Neuron (in vitro differentiated cells): ENCODE measurements at regions not wholly inside any gene's neighbourhood (a gene's known extent, or its start where the extent isn't known, plus 50 kb on each side); places are given as distances from the start of the nearest gene placed in this dataset.

Source experiments
- H2AFZ ChIP-seq: one replicate; pipeline ENCODE4 v1.6.1; 2013; ENCODE audit warnings: low read depth, mild to moderate bottlenecking, inconsistent platforms, low read length, moderate library complexity
- H3K27me3 ChIP-seq: one replicate; pipeline ENCODE4 v1.6.1; 2013; ENCODE audit warnings: low read length; ENCODE audit not compliant: insufficient read depth
- H3K36me3 ChIP-seq: one replicate; pipeline ENCODE4 v1.6.1; 2013; ENCODE audit warnings: low read length; ENCODE audit not compliant: insufficient read depth
- H3K4me1 ChIP-seq: one replicate; pipeline ENCODE4 v1.6.1; 2013; ENCODE audit warnings: low read length; ENCODE audit not compliant: insufficient read depth
- H3K4me3 ChIP-seq: 2 replicates; pipeline ENCODE4 v1.5.1; 2013; ENCODE audit warnings: mild to moderate bottlenecking, low read length, moderate library complexity
- H3K9me3 ChIP-seq: one replicate; pipeline ENCODE4 v1.6.1; 2013; ENCODE audit warnings: low read length

DNA sequence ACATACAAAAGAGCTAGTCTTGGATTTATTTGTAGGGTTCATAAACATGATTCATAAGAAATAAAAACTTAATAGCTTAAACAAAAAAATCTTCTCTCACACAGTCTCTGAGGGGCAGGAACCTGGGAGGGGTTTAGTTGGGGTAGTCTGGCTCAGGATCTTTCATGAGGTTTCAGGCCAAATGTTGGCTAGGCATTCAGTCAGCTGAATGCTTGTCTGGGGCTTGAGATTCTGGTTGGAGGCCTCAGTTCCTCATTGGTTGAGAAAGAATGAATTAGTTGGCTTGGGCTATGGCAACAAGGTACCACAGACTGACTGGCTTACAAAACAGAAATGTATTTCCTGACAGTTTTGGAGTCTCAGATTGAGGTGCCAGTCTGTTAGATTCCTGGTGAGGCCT, 74.3 kb downstream of the ANKRD7 start:
- no peaks in the 10 kb centered on the region for H3K27me3 ChIP-seq
- H2AFZ ChIP-seq = no peak overlapping the region
- H3K4me1 ChIP-seq = no peaks in the 10 kb centered on the region
- H3K4me3 ChIP-seq = no peak overlapping the region
- no peaks in the 10 kb centered on the region for H3K9me3 ChIP-seq
- no peaks in the 10 kb centered on the region for H3K36me3 ChIP-seq

DNA sequence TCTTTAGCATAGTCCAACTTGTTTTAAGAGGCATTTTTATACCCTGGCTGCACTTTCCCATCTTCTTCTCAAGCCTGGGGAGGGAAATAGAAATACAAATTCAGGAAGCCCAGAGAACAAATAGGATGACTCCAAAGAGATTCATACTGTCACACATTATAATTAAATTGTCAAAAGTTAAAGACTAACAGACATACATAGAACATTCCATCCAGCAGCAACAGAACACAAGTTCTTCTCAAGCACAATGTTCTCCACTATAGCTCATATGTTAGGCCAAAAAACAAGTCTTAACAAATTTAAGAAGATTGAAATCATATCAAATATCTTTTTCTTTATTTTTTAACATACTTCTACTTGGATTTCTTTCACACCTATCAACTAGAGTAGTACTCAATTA, 75.7 kb downstream of the ANKRD7 start:
- no peaks in the 10 kb centered on the region for H3K36me3 ChIP-seq
- no peaks in the 10 kb centered on the region for H3K9me3 ChIP-seq
- no peaks in the 10 kb centered on the region for H3K27me3 ChIP-seq
- no peak overlapping the region for H2AFZ ChIP-seq
- no peaks in the 10 kb centered on the region for H3K4me1 ChIP-seq
- no peak overlapping the region for H3K4me3 ChIP-seq

DNA sequence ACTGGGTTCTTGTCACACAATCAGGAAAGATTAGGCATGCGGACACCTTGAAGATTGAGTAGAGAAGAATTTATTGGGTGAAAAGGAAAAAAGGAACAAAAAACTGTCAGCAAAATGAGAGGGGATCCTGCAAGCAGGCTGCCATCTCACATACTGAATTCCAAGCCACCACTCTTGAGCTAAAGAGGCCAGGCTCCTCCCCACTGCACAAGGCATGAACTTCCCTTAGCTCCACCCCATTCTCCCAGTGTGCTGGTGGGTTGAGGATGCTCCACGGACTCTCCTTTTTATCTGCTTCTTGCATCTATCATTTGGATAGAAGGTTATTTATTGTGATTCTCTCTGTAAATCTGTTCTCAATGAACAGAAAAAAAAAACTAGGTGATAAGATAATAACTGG, 79.6 kb downstream of the ANKRD7 start:
- H2AFZ ChIP-seq = no peak overlapping the region
- H3K36me3 ChIP-seq = no peaks in the 10 kb centered on the region
- H3K4me1 ChIP-seq = no peaks in the 10 kb centered on the region
- H3K27me3 ChIP-seq = no peaks in the 10 kb centered on the region
- H3K9me3 ChIP-seq = no peaks in the 10 kb centered on the region
- no peak overlapping the region for H3K4me3 ChIP-seq

DNA sequence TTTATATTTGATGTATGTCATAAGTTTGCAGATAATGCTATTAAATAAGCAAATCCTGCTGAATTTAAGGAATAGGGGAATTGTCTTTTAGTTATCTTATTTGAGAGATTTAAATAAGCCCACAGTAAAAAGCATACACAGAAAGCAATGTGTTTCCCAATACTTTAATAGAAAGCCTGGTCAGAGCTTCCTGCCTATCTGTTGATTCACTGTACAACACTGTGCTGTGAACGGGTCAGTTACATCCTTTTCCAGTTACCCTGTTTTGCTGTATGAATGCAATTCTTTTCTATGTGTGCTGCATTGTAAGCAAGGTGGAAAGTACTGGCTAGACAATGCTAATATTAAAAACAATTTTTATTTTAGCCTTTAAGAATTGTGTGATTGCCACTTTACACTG, 81.2 kb downstream of the ANKRD7 start:
- H3K36me3 ChIP-seq = no peaks in the 10 kb centered on the region
- H3K4me3 ChIP-seq = no peak overlapping the region
- H3K27me3 ChIP-seq = no peaks in the 10 kb centered on the region
- no peaks in the 10 kb centered on the region for H3K9me3 ChIP-seq
- no peak overlapping the region for H2AFZ ChIP-seq
- no peaks in the 10 kb centered on the region for H3K4me1 ChIP-seq

DNA sequence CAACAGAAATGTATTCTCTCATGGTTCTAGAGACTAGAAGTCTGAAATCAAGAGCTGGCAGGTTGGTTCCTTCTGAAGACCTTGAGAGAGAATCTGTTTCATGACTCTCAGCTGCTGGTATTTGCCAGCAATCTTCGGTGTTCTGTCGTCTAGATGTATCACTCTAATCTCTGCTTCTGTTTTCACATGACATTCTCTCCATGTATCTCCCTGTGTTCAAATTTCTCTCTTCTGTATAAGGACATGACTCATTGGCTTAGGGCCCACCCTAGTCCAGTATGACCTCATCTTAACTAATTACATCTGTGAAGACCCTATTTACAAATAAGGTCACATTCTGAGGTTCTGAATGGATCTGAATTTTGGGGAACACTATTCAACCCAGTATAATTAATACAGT, 82.3 kb downstream of the ANKRD7 start:
- H3K4me3 ChIP-seq = no peak overlapping the region
- no peaks in the 10 kb centered on the region for H3K36me3 ChIP-seq
- H3K9me3 ChIP-seq = no peaks in the 10 kb centered on the region
- H3K4me1 ChIP-seq = no peaks in the 10 kb centered on the region
- H2AFZ ChIP-seq = no peak overlapping the region
- H3K27me3 ChIP-seq = no peaks in the 10 kb centered on the region

DNA sequence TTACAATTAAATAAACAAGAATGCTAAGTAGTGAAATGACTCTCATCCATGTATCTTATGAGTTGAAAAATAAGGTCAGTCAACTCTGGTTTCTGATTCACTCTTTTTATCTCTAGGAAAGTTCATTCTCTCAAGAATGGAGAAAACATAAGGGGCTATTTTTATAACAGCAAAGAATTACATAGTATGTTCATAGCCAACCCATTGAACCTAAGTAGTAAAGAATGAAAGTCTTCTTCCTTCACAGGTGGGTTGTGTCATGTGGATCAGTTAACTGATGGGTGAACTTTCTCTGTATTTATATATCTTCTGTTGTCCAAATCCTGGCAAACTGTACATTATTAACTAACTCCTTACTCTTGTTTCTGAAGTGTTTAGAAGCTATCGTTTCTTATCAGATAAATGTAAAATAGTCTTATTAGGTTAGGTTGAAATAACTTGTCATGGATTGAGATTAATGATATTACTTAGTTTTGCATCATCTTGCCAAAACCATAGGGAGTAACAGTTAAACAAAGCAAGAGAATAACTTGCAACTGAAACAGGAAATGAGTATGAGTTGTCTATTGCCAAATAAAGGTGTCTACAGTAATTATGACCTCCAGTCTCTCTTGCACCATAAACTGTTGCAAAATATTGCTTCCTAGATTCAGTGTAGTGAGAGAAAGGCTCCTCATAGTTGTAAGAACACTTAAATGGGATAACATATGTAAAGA, 86.8 kb downstream of the ANKRD7 start:
- H2AFZ ChIP-seq = no peak overlapping the region
- no peak overlapping the region for H3K4me3 ChIP-seq
- H3K4me1 ChIP-seq = no peaks in the 10 kb centered on the region
- no peaks in the 10 kb centered on the region for H3K36me3 ChIP-seq
- no peaks in the 10 kb centered on the region for H3K27me3 ChIP-seq
- H3K9me3 ChIP-seq = no peaks in the 10 kb centered on the region

DNA sequence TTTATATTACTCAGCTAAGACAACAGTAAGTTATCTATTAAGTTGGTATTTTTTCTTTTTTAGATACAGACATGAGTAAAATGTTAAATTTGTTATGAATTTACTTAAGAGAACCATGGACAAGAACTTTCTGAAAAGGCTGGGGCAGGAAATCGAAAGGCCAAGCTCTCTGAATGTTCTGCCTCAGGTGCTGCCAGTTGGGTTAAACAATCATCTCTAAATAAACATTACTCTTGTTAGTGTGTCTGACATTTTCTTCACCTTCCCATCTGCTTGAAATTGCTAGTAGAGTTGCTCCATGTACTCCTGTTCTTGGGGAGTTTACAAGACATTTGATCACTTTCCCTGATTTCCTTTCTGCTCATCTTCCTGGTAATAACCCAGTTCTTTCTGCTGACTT, 87.5 kb downstream of the ANKRD7 start:
- Histone ChIP-seq H3K4me3 (no peak overlapping the region), H3K36me3 (no peaks in the 10 kb centered on the region), H2AFZ (no peak overlapping the region), H3K9me3 (no peaks in the 10 kb centered on the region), H3K27me3 (no peaks in the 10 kb centered on the region), H3K4me1 (no peaks in the 10 kb centered on the region)

DNA sequence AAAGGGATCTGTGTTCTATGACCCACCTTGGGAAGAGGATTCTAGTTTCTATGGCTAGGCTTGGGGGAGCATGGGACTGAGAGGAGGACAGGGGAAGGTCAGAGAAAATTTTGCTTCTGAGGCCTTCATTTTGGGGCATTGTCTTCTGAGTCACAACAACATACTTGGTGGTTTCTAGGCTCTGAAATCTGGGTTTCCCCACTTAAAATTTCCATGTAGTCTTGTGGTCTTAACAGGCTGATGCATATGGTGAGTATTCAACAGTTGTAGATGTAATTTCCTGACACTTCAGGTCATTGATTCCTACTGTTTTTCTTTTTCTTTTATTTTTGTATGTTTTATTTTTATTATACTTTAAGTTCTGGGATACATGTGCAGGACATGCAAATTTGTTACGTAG, 88.5 kb downstream of the ANKRD7 start:
- Histone ChIP-seq H3K9me3 (no peaks in the 10 kb centered on the region), H2AFZ (no peak overlapping the region), H3K4me3 (no peak overlapping the region), H3K27me3 (no peaks in the 10 kb centered on the region), H3K36me3 (no peaks in the 10 kb centered on the region), H3K4me1 (no peaks in the 10 kb centered on the region)

DNA sequence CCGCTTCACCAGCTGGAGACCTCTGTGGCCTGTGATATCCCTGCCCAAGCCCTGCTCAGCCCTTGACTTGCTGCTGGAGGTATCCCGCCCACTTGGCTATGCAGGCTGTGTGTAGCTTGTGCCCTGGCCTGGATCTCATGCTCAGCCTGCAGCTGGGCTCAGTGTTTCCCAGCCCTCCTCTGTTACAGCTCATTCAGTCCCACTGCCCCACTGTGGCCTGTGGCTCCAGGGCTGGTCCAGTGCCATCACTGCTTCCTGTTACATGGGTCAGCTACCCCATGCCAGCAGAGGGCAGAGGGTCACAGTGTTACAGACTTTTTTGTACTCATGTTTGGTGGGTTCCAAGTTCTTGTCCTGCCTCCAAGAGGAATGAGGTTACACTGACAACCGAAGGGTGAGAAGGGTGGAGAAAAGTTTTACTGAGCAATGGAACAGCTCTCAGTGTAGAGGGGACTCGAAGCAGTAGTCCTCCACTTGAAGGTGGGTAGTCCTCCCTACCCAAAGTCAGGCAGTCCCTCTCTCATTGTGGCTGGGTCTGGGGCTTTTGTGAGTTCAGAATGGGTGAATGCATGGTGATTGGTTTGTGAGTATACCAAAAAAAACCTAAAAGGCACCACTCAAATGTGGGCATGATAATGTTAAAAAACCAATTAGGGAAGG, 100.4 kb downstream of the ANKRD7 start:
- Histone ChIP-seq H2AFZ (no peak overlapping the region), H3K36me3 (no peaks in the 10 kb centered on the region), H3K4me1 (no peaks in the 10 kb centered on the region), H3K27me3 (no peaks in the 10 kb centered on the region), H3K9me3 (no peaks in the 10 kb centered on the region), H3K4me3 (no peak overlapping the region)

DNA sequence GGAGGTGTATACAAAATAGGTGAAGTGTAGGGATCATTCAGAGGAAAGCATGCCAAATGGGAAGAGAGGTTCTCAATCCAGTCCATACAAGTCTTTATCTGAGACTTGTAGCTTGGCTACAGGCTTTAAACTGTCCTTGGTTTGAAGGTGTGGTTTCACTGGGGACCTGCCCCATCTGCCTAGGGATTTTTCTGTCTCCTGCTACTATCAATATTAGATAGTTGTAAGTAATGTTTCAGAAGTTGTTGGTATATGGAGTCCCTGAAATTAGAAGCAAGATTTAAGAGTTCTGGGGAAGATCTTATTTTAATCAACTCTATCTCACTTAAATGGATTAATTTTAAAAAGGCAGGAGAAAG, 100.9 kb downstream of the ANKRD7 start:
- Histone ChIP-seq H3K4me1 (no peaks in the 10 kb centered on the region), H3K4me3 (no peak overlapping the region), H2AFZ (no peak overlapping the region), H3K36me3 (no peaks in the 10 kb centered on the region), H3K9me3 (no peaks in the 10 kb centered on the region), H3K27me3 (no peaks in the 10 kb centered on the region)

DNA sequence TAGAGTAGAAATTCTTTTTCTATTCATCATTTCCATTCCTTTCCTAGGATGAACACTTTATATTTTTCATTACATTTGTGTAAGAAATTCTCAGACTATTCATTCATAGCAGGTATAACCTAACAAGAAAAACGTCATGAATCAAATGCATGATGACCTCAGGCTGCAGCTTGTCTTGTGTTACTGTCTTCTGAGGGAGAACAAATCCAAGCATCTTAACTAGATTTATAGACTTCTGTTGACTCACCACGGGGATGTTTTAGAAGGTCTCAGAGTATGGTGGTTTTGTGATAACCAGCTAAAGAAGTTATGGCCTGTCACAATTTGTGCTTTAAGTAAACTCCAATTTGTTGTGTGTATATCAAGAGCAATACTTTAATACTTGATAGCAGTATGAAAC, 102.7 kb downstream of the ANKRD7 start:
- Histone ChIP-seq H3K27me3 (no peaks in the 10 kb centered on the region), H3K4me3 (no peak overlapping the region), H2AFZ (no peak overlapping the region), H3K4me1 (no peaks in the 10 kb centered on the region), H3K36me3 (no peaks in the 10 kb centered on the region), H3K9me3 (no peaks in the 10 kb centered on the region)

DNA sequence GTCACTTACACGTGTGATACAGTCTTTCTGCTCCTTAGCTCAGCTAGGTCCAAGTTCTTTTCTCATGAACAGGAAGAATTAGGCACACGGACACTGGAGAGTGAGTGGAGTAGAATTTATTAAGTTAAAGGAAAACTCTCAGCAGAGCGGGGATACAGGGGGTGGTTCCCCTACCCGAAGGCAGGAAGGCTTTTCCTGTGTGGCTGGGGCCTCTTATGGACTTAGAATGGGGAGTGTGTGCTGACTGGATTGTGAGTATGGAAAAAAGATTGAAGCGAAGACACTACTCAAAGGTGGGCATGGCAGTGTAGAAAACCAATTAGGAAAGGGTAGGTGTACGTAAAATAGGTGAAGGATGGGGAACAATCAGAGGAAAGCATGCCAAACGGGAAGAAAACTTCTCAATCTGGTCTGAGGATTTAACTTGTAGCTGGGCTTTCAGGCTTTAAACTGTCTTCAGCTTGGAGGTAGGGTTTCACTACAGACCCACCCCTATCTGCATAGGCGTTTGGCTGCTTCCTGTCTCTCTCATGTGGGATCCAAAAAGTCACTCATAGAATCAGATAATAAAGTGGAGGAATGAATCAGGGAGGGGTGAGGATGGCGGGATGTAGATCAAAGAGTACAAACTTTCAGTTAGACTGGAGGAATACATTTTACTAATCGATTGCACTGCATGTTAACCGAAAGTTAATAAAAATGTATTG, 104.2 kb downstream of the ANKRD7 start:
- no peaks in the 10 kb centered on the region for H3K4me1 ChIP-seq
- H2AFZ ChIP-seq = no peak overlapping the region
- H3K4me3 ChIP-seq = no peak overlapping the region
- no peaks in the 10 kb centered on the region for H3K9me3 ChIP-seq
- no peaks in the 10 kb centered on the region for H3K36me3 ChIP-seq
- no peaks in the 10 kb centered on the region for H3K27me3 ChIP-seq

DNA sequence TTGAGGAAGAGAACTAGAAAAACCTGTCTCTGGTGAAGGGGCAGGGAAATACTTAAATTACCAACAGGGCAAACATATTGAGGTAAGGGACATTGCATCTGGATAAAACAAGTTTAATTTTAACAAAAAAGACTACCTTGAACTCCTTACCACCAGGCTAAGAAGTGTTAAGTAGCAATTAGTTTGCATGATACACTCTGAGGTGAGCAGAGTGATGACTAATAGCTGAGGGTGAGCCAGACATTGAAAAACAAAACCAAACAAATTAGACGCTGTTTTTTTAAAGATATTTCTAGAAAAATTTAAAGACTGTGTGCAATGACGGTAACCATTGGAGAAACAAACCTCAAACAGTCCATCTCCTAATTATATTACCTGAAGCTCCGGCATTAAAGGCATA, 105.9 kb downstream of the ANKRD7 start:
- Histone ChIP-seq H3K4me3 (no peak overlapping the region), H3K4me1 (no peaks in the 10 kb centered on the region), H3K36me3 (no peaks in the 10 kb centered on the region), H2AFZ (no peak overlapping the region), H3K27me3 (no peaks in the 10 kb centered on the region), H3K9me3 (no peaks in the 10 kb centered on the region)
